ENCODE measurements at regions not wholly inside any gene's neighbourhood (a gene's known extent, or its start where the extent isn't known, plus 50 kb on each side); places are given as distances from the start of the nearest gene placed in this dataset.

DNA sequence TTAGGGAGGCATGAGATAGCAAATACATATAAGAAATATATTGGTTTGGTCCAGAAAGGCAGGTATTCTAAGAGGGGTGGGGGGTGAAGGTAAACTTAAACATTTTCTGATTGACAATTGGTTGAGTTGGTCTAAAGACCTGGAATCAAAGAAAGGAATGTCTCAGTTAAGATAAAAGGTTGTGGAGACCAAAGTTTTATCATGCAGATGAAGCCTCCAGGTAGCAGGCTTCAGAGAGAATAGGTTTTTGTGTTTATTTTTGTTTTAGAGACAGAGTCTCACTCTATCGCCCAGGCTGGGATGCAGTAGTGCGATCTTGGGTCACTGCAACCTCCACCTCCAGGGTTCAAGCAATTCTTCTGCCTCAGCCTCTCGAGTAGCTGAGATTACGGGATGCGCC lies 80.5 kb downstream of the NPAP1 start:
- no peak for DNase-seq (ENCODE audit: low read depth)
- TF ChIP-seq, protein P1, sequence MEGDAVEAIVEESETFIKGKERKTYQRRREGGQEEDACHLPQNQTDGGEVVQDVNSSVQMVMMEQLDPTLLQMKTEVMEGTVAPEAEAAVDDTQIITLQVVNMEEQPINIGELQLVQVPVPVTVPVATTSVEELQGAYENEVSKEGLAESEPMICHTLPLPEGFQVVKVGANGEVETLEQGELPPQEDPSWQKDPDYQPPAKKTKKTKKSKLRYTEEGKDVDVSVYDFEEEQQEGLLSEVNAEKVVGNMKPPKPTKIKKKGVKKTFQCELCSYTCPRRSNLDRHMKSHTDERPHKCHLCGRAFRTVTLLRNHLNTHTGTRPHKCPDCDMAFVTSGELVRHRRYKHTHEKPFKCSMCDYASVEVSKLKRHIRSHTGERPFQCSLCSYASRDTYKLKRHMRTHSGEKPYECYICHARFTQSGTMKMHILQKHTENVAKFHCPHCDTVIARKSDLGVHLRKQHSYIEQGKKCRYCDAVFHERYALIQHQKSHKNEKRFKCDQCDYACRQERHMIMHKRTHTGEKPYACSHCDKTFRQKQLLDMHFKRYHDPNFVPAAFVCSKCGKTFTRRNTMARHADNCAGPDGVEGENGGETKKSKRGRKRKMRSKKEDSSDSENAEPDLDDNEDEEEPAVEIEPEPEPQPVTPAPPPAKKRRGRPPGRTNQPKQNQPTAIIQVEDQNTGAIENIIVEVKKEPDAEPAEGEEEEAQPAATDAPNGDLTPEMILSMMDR (IDR thresholded peaks at IDR 0.05; ENCODE audit: control insufficient read depth, insufficient read depth, low read depth, low read length, missing control alignments) = no peak
- no peak overlapping the region for H3K4me3 ChIP-seq (ENCODE audit: control insufficient read depth, low read depth, low read length)

- no peak for DNase-seq (ENCODE audit: low read depth)
- no peak overlapping the region for H3K4me3 ChIP-seq (ENCODE audit: control insufficient read depth, low read depth, low read length)
- TF ChIP-seq, protein P1 (IDR thresholded peaks at IDR 0.05; ENCODE audit: control insufficient read depth, insufficient read depth, low read depth, low read length, missing control alignments) = no peak
Measured at GRCh38 chr15:24760066-24760465, 84.5 kb downstream of the NPAP1 start.

DNA sequence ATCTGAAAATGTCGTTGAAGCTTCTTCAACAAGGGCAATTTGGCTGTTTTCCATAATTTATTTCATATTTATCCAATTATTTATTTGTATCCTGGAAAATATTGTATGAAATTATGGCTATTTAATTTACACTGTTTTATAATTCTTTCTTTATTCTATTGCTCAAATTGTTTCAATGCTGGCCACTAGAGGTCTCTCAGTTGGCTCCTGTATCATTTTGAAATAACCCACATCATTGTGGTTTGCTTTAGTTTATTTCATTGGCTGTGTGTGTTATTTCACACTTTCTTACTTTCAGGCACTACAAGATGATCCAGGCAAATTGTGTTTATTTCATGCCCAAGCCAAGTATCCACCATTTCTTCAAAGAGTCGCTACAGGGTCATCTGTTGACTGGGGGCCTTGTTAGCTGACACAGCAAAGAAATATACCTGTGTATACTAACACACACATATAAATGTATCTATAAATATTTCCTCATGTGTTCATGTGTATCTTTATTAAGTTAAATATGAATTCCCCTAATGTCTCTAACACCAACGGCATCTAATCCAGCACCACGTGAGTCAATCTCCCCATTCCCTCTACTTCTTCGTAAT lies 86.2 kb downstream of the NPAP1 start:
- no peak for DNase-seq (ENCODE audit: low read depth)
- TF ChIP-seq, protein P1 (IDR thresholded peaks at IDR 0.05; ENCODE audit: control insufficient read depth, insufficient read depth, low read depth, low read length, missing control alignments) = peak; percentile 41
- H3K4me3 ChIP-seq (ENCODE audit: control insufficient read depth, low read depth, low read length) = no peak overlapping the region

- TF ChIP-seq, protein P1 (IDR thresholded peaks at IDR 0.05; ENCODE audit: control insufficient read depth, insufficient read depth, low read depth, low read length, missing control alignments) = no peak
- no peak for DNase-seq (ENCODE audit: low read depth)
- no peak overlapping the region for H3K4me3 ChIP-seq (ENCODE audit: control insufficient read depth, low read depth, low read length)
Measured at GRCh38 chr15:24763891-24764290, 88.3 kb downstream of the NPAP1 start.

DNA sequence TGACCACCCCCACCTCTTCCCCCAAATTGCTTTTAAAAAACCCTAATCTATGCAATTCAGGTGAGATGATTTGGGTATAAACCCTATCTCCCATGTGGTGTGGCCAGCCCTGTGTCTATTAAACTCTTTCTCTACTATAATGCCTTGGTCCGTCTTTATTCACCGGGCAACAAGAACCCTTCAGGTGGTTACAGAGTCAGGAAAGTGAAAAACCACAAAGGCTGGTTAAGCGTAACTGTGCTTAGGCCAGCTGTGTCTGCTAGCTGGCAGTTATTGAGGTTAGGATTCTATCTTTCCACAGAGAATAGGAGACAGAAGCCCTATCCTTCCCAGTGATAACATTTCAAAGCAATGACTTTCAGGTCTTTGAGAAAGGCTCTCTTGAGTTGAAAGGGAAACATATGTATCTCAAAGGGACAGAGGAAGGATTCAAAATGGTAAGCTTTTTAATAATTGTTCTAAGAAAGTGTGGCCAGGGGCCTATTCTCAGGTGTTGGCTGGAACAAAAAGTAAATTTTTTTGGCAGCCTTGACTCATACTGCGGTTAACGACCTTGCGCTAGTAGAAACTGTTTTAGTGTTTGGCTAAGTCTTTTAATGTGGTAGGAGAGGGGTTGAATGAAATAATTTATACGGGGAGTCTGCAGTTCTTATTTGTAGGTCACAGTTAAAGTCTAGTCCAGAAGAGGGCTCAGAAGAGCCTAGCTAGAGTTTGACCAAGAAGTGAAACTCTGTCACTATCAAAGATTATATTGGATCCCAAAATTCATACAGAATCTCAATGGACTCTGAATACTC lies 89.0 kb downstream of the NPAP1 start:
- H3K4me3 ChIP-seq (ENCODE audit: control insufficient read depth, low read depth, low read length) = no peak overlapping the region
- TF ChIP-seq, protein P1 (IDR thresholded peaks at IDR 0.05; ENCODE audit: control insufficient read depth, insufficient read depth, low read depth, low read length, missing control alignments) = no peak
- no peak for DNase-seq (ENCODE audit: low read depth)

DNA sequence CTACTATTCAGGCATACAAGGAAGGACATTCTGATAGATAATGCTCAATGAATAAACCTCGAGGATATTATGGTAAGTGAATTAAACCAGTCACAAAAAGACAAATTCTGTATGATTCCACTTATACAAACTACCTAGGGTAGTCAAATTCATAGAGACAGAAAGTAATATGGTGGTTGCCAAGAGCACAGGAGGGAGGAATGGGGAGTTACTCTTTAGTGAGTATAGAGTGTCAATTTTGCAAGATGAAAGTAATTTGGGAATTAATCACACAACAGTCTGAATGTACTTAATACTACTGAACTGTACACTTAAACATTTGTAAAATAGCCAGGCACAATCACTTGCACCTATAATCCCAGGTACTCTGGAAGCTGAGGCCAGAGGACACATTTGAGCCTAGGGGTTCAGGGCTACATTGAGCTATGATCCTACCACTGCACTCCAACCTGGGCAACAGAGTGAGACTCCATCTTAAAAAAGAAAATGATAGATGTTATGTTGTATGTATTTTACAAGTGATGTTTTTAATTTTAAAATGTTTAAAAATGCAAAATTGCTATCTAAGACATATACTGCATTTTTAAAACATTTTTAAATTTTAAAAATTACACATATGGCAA lies 91.0 kb downstream of the NPAP1 start:
- DNase-seq (ENCODE audit: low read depth) = no peak
- TF ChIP-seq, protein P1 (IDR thresholded peaks at IDR 0.05; ENCODE audit: control insufficient read depth, insufficient read depth, low read depth, low read length, missing control alignments) = no peak
- H3K4me3 ChIP-seq (ENCODE audit: control insufficient read depth, low read depth, low read length) = no peak overlapping the region
